Fibroblast of lung (primary cell): ENCODE measurements at regions not wholly inside any gene's neighbourhood (a gene's known extent, or its start where the extent isn't known, plus 50 kb on each side); places are given as distances from the start of the nearest gene placed in this dataset.

Experiments
- DNase-seq, 2 donors: peaks; one replicate each; pipeline versions ENCODE4 v3.0.0 to v3.0.0-alpha.2; 2010; ENCODE audit warnings: low read depth in 2 of 2
- H2AFZ ChIP-seq: 2 replicates; pipeline ENCODE4 v1.5.1; 2012; ENCODE audit warnings: low read length, control low read depth, inconsistent platforms
- H3K27ac ChIP-seq: 2 replicates; pipeline ENCODE4 v1.5.1; 2011; ENCODE audit warnings: low read length, control low read depth; ENCODE audit not compliant: insufficient read depth
- H3K27me3 ChIP-seq: 2 replicates; pipeline ENCODE4 v1.5.1; 2011; ENCODE audit warnings: mild to moderate bottlenecking, low read length; ENCODE audit not compliant: control insufficient read depth, insufficient read depth
- H3K36me3 ChIP-seq: 2 replicates; pipeline ENCODE4 v1.5.1; 2011; ENCODE audit warnings: low read length; ENCODE audit not compliant: control insufficient read depth, insufficient read depth
- H3K4me1 ChIP-seq: 2 replicates; pipeline ENCODE4 v1.5.1; 2011; ENCODE audit warnings: low read length; ENCODE audit not compliant: control insufficient read depth, insufficient read depth; ENCODE audit errors: extremely low read depth
- H3K4me2 ChIP-seq: 2 replicates; pipeline ENCODE4 v1.5.1; 2011; ENCODE audit warnings: low read length, control low read depth; ENCODE audit not compliant: insufficient read depth; ENCODE audit errors: extremely low read depth
- H3K4me3 ChIP-seq, 4 experiments: fragments of 200-600 bp in 1 of 4; sonication (generic) in 1 of 4; replicated peaks in 1 of 4; 2 replicates each; pipeline ENCODE4 v1.5.1; 2011 to 2016; ENCODE audit warnings: low read length in 4 of 4, low read depth in 3 of 4, mild to moderate bottlenecking in 3 of 4, control low read depth in 2 of 4, inconsistent platforms in 1 of 4, mixed read lengths in 1 of 4; ENCODE audit not compliant: insufficient read depth in 1 of 4; ENCODE audit errors: control extremely low read depth in 1 of 4
- H3K79me2 ChIP-seq: 2 replicates; pipeline ENCODE4 v1.5.1; 2012; ENCODE audit warnings: mild to moderate bottlenecking, low read length, inconsistent platforms; ENCODE audit not compliant: control insufficient read depth, insufficient read depth
- H3K9ac ChIP-seq: 2 replicates; pipeline ENCODE4 v1.5.1; 2011; ENCODE audit warnings: mild to moderate bottlenecking, low read length, control low read depth; ENCODE audit not compliant: insufficient read depth
- H3K9me3 ChIP-seq: 2 replicates; pipeline ENCODE4 v1.5.1; 2012; ENCODE audit warnings: low read depth, low read length; ENCODE audit not compliant: control insufficient read depth, insufficient read depth
- H4K20me1 ChIP-seq: 2 replicates; pipeline ENCODE4 v1.5.1; 2011; ENCODE audit warnings: low read length; ENCODE audit not compliant: control insufficient read depth, insufficient read depth; ENCODE audit errors: extremely low read depth
- CTCF ChIP-seq, 2 donors: IDR thresholded peaks in 1 of 2; conservative IDR thresholded peaks in 1 of 2; 1 replicate in 1 of 2; 2 replicates in 1 of 2; pipeline ENCODE4 v1.5.1; 2011 to 2012; ENCODE audit warnings: low read length in 2 of 2, control low read depth in 1 of 2, inconsistent platforms in 1 of 2, low read depth in 1 of 2, mild to moderate bottlenecking in 1 of 2
- EZH2 ChIP-seq: IDR thresholded peaks from 2 replicates; pipeline ENCODE4 v1.5.1; 2012; ENCODE audit warnings: low read length, control low read depth, mild to moderate bottlenecking; ENCODE audit errors: missing control alignments

GRCh38 chr2:220144411-220144810, 517.0 kb downstream of the SLC4A3 start:
- Histone ChIP-seq H2AFZ (no peak overlapping the region), H4K20me1 (no peaks in the 10 kb centered on the region)

GRCh38 chr2:220147161-220148038, 520.0 kb downstream of the SLC4A3 start:
- no peak overlapping the region for H3K27ac ChIP-seq
- TF ChIP-seq EZH2 (no peak), CTCF (conservative IDR thresholded peaks at IDR 0.05 in 1 of 2, IDR thresholded peaks at IDR 0.05 in 1 of 2; ENCODE audit: low read depth in 1 of 2, low read length in 2 of 2) (no peak)
- H3K36me3 ChIP-seq, result no peaks in the 10 kb centered on the region
- H3K4me1 ChIP-seq, result peaks cover 6% of the 10 kb centered on the region
- H3K4me3 ChIP-seq, result no peak overlapping the region
- no peak overlapping the region for H3K9ac ChIP-seq
- peak; percentile 35 to 92 for DNase-seq
- H4K20me1 ChIP-seq, result no peaks in the 10 kb centered on the region
- H3K9me3 ChIP-seq, result no peaks in the 10 kb centered on the region
- no peaks in the 10 kb centered on the region for H3K27me3 ChIP-seq
- H2AFZ ChIP-seq, result no peak overlapping the region
- no peak overlapping the region for H3K4me2 ChIP-seq
- no peaks in the 10 kb centered on the region for H3K79me2 ChIP-seq

More at GRCh38 chr2:220144411-220144810, 517.0 kb downstream of the SLC4A3 start:
- Histone ChIP-seq H3K9ac (no peak overlapping the region), H3K4me1 (peaks cover 6% of the 10 kb centered on the region), H3K36me3 (no peaks in the 10 kb centered on the region), H3K4me2 (no peak overlapping the region), H3K79me2 (no peaks in the 10 kb centered on the region), H3K4me3 (no peak overlapping the region), H3K9me3 (no peaks in the 10 kb centered on the region), H3K27ac (no peak overlapping the region), H3K27me3 (no peaks in the 10 kb centered on the region)
- TF ChIP-seq CTCF (conservative IDR thresholded peaks at IDR 0.05 in 1 of 2, IDR thresholded peaks at IDR 0.05 in 1 of 2; ENCODE audit: low read depth in 1 of 2, low read length in 2 of 2) (no peak), EZH2 (no peak)
- DNase-seq, result peak; percentile 64 to 78

- no peaks in the 10 kb centered on the region for H3K27me3 ChIP-seq
- H3K79me2 ChIP-seq, result no peaks in the 10 kb centered on the region
- no peaks in the 10 kb centered on the region for H3K9me3 ChIP-seq
- peaks cover 4% of the 10 kb centered on the region for H3K4me1 ChIP-seq
- H4K20me1 ChIP-seq, result no peaks in the 10 kb centered on the region
- no peak overlapping the region for H2AFZ ChIP-seq
- no peaks in the 10 kb centered on the region for H3K36me3 ChIP-seq
- peak in 1 of 2 donors; percentile 41 for DNase-seq
- H3K4me2 ChIP-seq, result no peak overlapping the region
- TF ChIP-seq CTCF (conservative IDR thresholded peaks at IDR 0.05 in 1 of 2, IDR thresholded peaks at IDR 0.05 in 1 of 2; ENCODE audit: low read depth in 1 of 2, low read length in 2 of 2), result no peak
- H3K4me3 ChIP-seq, result no peak overlapping the region
- no peak overlapping the region for H3K9ac ChIP-seq
- H3K27ac ChIP-seq, result no peak overlapping the region
These were observed 521.2 kb downstream of the SLC4A3 start for GRCh38 chr2:220148471-220149248.
